Gastrocnemius medialis (tissue), 4 donors: ENCODE measurements at regions not wholly inside any gene's neighbourhood (a gene's known extent, or its start where the extent isn't known, plus 50 kb on each side); places are given as distances from the start of the nearest gene placed in this dataset.

Source experiments
- POLR2A ChIP-seq, 2 donors: fragments of 450-650 bp; IDR thresholded peaks; one replicate each; pipeline ENCODE4 v1.6.1; 2017; ENCODE audit warnings: antibody characterized with exemption in 2 of 2, mild to moderate bottlenecking in 2 of 2, moderate library complexity in 2 of 2
- TF ChIP-seq, protein P1 (sequence below), 5 experiments: fragments of 450-650 bp in 3 of 5; fragments of 200-600 bp in 2 of 5; sonication (generic) in 2 of 5; IDR thresholded peaks in 4 of 5; conservative IDR thresholded peaks in 1 of 5; 1 replicate in 4 of 5; 2 replicates in 1 of 5; pipeline ENCODE4 v1.5.1; 2016 to 2019; ENCODE audit warnings: antibody characterized with exemption in 5 of 5, mild to moderate bottlenecking in 3 of 5, moderate library complexity in 3 of 5

DNA sequence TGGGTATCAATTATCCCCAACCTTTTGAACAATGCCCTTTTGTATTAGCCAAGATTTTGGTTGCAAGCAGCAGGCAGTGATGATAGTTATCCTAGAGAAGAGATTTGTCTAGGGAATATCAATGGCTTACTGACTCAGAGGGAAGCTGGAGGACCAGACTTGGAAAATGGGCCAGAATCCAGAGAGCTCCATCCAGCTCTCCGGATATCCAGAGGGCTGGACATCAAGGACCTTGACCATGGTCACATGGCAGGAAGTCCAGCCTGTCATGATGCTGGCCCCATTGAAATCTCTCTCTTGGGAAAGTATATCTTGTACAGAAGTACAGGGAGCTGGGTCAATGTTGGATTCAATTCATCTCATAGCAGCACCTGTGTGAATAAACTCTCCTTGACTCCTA is 148.5 kb upstream of the PDZRN3 start:
- TF ChIP-seq, protein P1, sequence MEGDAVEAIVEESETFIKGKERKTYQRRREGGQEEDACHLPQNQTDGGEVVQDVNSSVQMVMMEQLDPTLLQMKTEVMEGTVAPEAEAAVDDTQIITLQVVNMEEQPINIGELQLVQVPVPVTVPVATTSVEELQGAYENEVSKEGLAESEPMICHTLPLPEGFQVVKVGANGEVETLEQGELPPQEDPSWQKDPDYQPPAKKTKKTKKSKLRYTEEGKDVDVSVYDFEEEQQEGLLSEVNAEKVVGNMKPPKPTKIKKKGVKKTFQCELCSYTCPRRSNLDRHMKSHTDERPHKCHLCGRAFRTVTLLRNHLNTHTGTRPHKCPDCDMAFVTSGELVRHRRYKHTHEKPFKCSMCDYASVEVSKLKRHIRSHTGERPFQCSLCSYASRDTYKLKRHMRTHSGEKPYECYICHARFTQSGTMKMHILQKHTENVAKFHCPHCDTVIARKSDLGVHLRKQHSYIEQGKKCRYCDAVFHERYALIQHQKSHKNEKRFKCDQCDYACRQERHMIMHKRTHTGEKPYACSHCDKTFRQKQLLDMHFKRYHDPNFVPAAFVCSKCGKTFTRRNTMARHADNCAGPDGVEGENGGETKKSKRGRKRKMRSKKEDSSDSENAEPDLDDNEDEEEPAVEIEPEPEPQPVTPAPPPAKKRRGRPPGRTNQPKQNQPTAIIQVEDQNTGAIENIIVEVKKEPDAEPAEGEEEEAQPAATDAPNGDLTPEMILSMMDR (IDR thresholded peaks at IDR 0.05 in 4 of 5, conservative IDR thresholded peaks at IDR 0.05 in 1 of 5), result no peak
- TF ChIP-seq POLR2A (IDR thresholded peaks at IDR 0.05), result no peak
